ENCODE measurements at regions not wholly inside any gene's neighbourhood (a gene's known extent, or its start where the extent isn't known, plus 50 kb on each side); places are given as distances from the start of the nearest gene placed in this dataset.
"Not testable (repeated sequence)": the region's sequence is repeated elsewhere in the genome, so short reads cannot be mapped to it uniquely, and the experiment has no call there.

GRCh38 chr4:92232566-92232965, 71.2 kb upstream of the GRID2 start:
- DNase-seq (ENCODE audit: low read depth), result no peak

- DNase-seq (ENCODE audit: low read depth), result peak; percentile 97
Observed at GRCh38 chr4:92234393-92235176, 69.2 kb upstream of the GRID2 start.

GRCh38 chr4:92235731-92236130, 68.0 kb upstream of the GRID2 start:
- DNase-seq (ENCODE audit: low read depth), result peak; percentile 42

GRCh38 chr4:92236877-92237276, 66.9 kb upstream of the GRID2 start:
- DNase-seq (ENCODE audit: low read depth), result peak; percentile 64

- DNase-seq (ENCODE audit: low read depth), result no peak
Observed at GRCh38 chr4:92237559-92237958, 66.2 kb upstream of the GRID2 start.

GRCh38 chr4:92241094-92241493, 62.7 kb upstream of the GRID2 start:
- no peak for DNase-seq (ENCODE audit: low read depth)

GRCh38 chr4:92246384-92246783, 57.4 kb upstream of the GRID2 start:
- DNase-seq (ENCODE audit: low read depth), result no peak

GRCh38 chr4:92249541-92249940, 54.2 kb upstream of the GRID2 start:
- no peak for DNase-seq (ENCODE audit: low read depth)

GRCh38 chr4:92251711-92252110, 52.1 kb upstream of the GRID2 start:
- DNase-seq (ENCODE audit: low read depth), result no peak

GRCh38 chr4:92252358-92252757, 51.4 kb upstream of the GRID2 start:
- not testable (repeated sequence) for DNase-seq (ENCODE audit: low read depth)

GRCh38 chr4:92252846-92253245, 50.9 kb upstream of the GRID2 start:
- no peak for DNase-seq (ENCODE audit: low read depth)

GRCh38 chr4:92253550-92253949, 50.2 kb upstream of the GRID2 start:
- no peak for DNase-seq (ENCODE audit: low read depth)

Measured in renal cortical epithelial cell (primary cell).